ENCODE measurements at regions not wholly inside any gene's neighbourhood (a gene's known extent, or its start where the extent isn't known, plus 50 kb on each side); places are given as distances from the start of the nearest gene placed in this dataset.

DNA sequence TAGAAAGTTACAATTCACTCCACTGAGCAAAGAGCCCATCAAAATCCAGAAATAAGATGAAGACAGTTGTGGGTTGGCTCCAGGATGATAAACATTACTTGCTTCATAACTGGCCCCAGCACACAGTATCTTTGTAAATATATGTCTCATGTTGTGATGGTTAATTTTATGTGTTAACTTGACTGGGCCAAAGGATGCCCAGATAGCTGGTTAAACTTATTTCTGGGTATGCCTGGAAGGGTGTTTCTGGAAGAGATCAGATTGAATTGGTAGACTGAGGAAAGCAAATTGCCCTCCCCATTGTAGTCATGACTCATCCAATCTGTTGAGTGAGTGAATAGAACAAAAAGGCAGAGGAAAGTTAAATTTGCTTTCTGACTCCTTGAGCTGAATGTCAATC lies 373.8 kb downstream of the LNPK start:
- TF ChIP-seq POLR2A (IDR thresholded peaks at IDR 0.05), result no peak
- TF ChIP-seq, protein P1, sequence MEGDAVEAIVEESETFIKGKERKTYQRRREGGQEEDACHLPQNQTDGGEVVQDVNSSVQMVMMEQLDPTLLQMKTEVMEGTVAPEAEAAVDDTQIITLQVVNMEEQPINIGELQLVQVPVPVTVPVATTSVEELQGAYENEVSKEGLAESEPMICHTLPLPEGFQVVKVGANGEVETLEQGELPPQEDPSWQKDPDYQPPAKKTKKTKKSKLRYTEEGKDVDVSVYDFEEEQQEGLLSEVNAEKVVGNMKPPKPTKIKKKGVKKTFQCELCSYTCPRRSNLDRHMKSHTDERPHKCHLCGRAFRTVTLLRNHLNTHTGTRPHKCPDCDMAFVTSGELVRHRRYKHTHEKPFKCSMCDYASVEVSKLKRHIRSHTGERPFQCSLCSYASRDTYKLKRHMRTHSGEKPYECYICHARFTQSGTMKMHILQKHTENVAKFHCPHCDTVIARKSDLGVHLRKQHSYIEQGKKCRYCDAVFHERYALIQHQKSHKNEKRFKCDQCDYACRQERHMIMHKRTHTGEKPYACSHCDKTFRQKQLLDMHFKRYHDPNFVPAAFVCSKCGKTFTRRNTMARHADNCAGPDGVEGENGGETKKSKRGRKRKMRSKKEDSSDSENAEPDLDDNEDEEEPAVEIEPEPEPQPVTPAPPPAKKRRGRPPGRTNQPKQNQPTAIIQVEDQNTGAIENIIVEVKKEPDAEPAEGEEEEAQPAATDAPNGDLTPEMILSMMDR (IDR thresholded peaks at IDR 0.05), result no peak
- H3K36me3 ChIP-seq (replicated peaks in 1 of 2), result no peaks in the 10 kb centered on the region
- DNase-seq, result no peak
- H3K27me3 ChIP-seq, result no peaks in the 10 kb centered on the region
- no peak overlapping the region for H3K27ac ChIP-seq
- intact Hi-C loops (cut with DNase I), result no loop called here
- H3K4me3 ChIP-seq, result no peak overlapping the region
- H3K4me1 ChIP-seq (replicated peaks in 1 of 2), result no peaks in the 10 kb centered on the region
- no peaks in the 10 kb centered on the region for H3K9me3 ChIP-seq (replicated peaks in 1 of 3)

DNA sequence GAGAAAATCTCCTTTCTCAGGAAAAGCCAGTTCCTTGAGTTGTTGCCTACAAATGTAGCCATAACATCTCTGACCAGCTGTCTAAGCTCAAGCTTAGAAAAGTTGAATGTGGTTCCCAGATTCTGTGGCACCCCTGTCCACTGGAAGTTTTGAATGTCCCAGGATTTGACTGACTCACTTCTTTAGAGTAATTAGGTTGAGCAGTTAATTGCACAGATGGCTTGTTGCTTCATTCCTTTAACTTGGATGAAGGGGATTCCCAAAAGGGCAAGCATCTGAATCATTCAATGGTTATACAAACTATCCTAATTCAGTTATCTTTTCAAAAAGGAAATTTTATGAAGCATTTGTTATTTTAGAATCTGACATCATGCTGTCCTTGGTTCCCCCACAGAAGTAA lies 374.7 kb downstream of the LNPK start:
- intact Hi-C loops (cut with DNase I), result no loop called here
- DNase-seq, result no peak

DNA sequence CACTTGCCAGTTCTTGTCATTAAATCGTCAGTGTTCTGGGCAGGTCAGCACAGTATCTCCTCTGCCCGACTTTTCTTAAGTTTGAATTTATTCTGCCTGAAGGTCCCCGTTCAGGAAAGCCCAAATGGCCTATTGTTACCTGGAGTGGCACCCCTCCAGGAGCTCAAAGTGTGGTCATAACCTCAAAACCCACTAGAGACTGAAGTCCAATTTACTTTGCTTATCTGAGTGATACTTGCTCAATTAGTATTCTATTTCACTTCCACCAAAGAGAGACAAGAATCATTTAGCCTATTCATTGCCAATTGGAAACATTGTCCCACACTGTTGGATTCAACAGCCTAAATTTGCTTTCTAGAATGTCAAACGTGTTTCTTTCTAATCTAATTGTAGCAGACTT lies 375.3 kb downstream of the LNPK start:
- 63 to 76% (median 66%) methylated on average over 4 of the region's 4 CpGs for WGBS, 4 donors
- Histone ChIP-seq H3K4me1 (replicated peaks in 1 of 2) (no peaks in the 10 kb centered on the region), H3K36me3 (replicated peaks in 1 of 2) (no peaks in the 10 kb centered on the region), H3K4me3 (no peak overlapping the region), H3K27ac (no peak overlapping the region), H3K27me3 (no peaks in the 10 kb centered on the region), H3K9me3 (replicated peaks in 1 of 3) (no peaks in the 10 kb centered on the region)
- no peak for TF ChIP-seq POLR2A (IDR thresholded peaks at IDR 0.05)
- TF ChIP-seq, protein P1 (IDR thresholded peaks at IDR 0.05), result no peak
- no peak for DNase-seq
- intact Hi-C loops (cut with DNase I), result no loop called here

More for the DNA sequence above, 374.7 kb downstream of the LNPK start:
- no peaks in the 10 kb centered on the region for H3K4me1 ChIP-seq (replicated peaks in 1 of 2)
- no peaks in the 10 kb centered on the region for H3K9me3 ChIP-seq (replicated peaks in 1 of 3)
- no peak overlapping the region for H3K4me3 ChIP-seq
- H3K27ac ChIP-seq, result no peak overlapping the region
- no peaks in the 10 kb centered on the region for H3K36me3 ChIP-seq (replicated peaks in 1 of 2)
- no peaks in the 10 kb centered on the region for H3K27me3 ChIP-seq
- no peak for TF ChIP-seq POLR2A (IDR thresholded peaks at IDR 0.05)
- TF ChIP-seq, protein P1 (IDR thresholded peaks at IDR 0.05), result no peak

DNA sequence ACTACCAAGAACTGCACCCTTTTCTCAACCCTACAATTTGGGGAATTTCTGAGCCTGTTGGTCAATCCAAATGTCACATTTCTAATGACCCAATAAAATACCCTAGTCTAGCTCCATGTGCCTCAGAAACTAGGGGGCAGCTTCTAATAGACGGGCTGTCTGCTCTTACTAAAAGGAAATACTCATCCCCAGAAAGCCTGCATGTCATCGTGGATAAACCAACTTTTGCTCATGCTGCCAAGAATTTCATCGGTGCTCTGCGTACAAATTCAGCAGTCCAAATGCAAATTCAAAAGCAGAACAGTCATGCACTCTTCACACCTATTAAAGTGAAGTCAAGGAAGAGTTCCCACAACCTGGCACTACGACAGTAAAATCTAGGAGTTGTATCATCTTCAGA lies 377.3 kb downstream of the LNPK start:
- intact Hi-C loops (cut with DNase I), result no loop called here
- DNase-seq, result no peak
- Histone ChIP-seq H3K4me3 (no peak overlapping the region), H3K27me3 (no peaks in the 10 kb centered on the region), H3K36me3 (replicated peaks in 1 of 2) (no peaks in the 10 kb centered on the region), H3K4me1 (replicated peaks in 1 of 2) (no peaks in the 10 kb centered on the region), H3K27ac (no peak overlapping the region), H3K9me3 (replicated peaks in 1 of 3) (no peaks in the 10 kb centered on the region)
- TF ChIP-seq POLR2A (IDR thresholded peaks at IDR 0.05), result no peak
- TF ChIP-seq, protein P1 (IDR thresholded peaks at IDR 0.05), result no peak
- 79 to 84% (median 81%) methylated on average over 5 of the region's 5 CpGs for WGBS, 4 donors
